GM13977 (cell line): ENCODE measurements at regions not wholly inside any gene's neighbourhood (a gene's known extent, or its start where the extent isn't known, plus 50 kb on each side); places are given as distances from the start of the nearest gene placed in this dataset.
"Not testable (repeated sequence)": the region's sequence is repeated elsewhere in the genome, so short reads cannot be mapped to it uniquely, and the experiment has no call there.

Experiments used
- DNase-seq: peaks from one replicate; pipeline ENCODE4 v3.0.0; 2012; ENCODE audit warnings: low spot score
- CTCF ChIP-seq: IDR thresholded peaks from 2 replicates; pipeline ENCODE4 v1.5.1; 2012; ENCODE audit warnings: mild to moderate bottlenecking, control low read depth; ENCODE audit not compliant: insufficient read depth; ENCODE audit errors: extremely low read depth, missing control alignments
- in situ Hi-C: fragments of 300-500 bp; cut with MboI; formaldehyde crosslinking; loops from one replicate; pipeline ENCODE4 v1.12.0; 2022; ENCODE audit warnings: low sequenced_read_pairs, low pct_unique_long_range_greater_than_20kb, mixed read lengths, inconsistent platforms; ENCODE audit not compliant: unreplicated experiment

GRCh38 chr4:31193521-31193920 is 473.4 kb downstream of the PCDH7 start:
- TF ChIP-seq CTCF: no peak
- in situ Hi-C loops: no loop called here
- DNase-seq: no peak

GRCh38 chr4:31194823-31195222 is 474.7 kb downstream of the PCDH7 start:
- no peak for DNase-seq
- no peak for TF ChIP-seq CTCF
- in situ Hi-C loops: no loop called here

- in situ Hi-C loops: no loop called here
- DNase-seq: no peak
- no peak for TF ChIP-seq CTCF
These were observed 479.5 kb downstream of the PCDH7 start for GRCh38 chr4:31199644-31200043.

- DNase-seq, in situ Hi-C loops: not testable (repeated sequence)
These were observed 481.9 kb downstream of the PCDH7 start for GRCh38 chr4:31202054-31202453.

- in situ Hi-C loops: no loop called here
- DNase-seq: no peak
- TF ChIP-seq CTCF: no peak
These were observed 484.7 kb downstream of the PCDH7 start for GRCh38 chr4:31204874-31205273.

- no peak for DNase-seq
- TF ChIP-seq CTCF: no peak
- in situ Hi-C loops: no loop called here
These were observed 500.8 kb downstream of the PCDH7 start for GRCh38 chr4:31220921-31221320.

GRCh38 chr4:31228068-31228467 is 507.9 kb downstream of the PCDH7 start:
- in situ Hi-C loops: no loop called here
- no peak for TF ChIP-seq CTCF
- DNase-seq: no peak

- no peak for DNase-seq
- TF ChIP-seq CTCF: no peak
- in situ Hi-C loops: no loop called here
These were observed 510.4 kb downstream of the PCDH7 start for GRCh38 chr4:31230594-31230993.
